ENCODE measurements at regions not wholly inside any gene's neighbourhood (a gene's known extent, or its start where the extent isn't known, plus 50 kb on each side); places are given as distances from the start of the nearest gene placed in this dataset.

DNA sequence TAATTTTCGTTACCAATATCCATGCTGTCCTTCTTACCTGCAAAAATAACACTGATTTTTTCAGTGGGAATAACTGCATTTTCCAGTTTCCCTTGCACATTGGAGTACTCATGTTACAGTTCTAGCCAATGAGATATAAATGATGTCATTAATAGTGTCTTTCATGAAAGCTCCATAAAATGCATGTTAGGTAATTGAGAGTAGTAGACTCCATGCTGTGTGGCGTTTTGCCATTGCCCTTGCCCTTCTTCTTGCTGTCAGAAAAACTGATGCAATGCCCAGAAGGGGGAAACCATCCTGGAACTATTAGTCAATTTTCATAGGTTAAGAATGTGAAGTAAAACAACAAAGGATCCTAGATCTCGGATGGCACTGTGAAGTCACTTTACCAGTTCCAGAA lies 1765.3 kb downstream of the EFNA5 start:
- TF ChIP-seq ZNF8 (CRISPR knock-in tag; IDR thresholded peaks at IDR 0.05) (no peak), ESRRG (CRISPR knock-in tag; IDR thresholded peaks at IDR 0.05) (no peak), CSDC2 (CRISPR knock-in tag; IDR thresholded peaks at IDR 0.05) (no peak), ZNF70 (CRISPR knock-in tag; IDR thresholded peaks at IDR 0.05) (no peak), ISL1 (CRISPR knock-in tag; IDR thresholded peaks at IDR 0.05) (no peak), CSRNP3 (CRISPR knock-in tag; IDR thresholded peaks at IDR 0.05) (no peak), PATZ1 (CRISPR knock-in tag; IDR thresholded peaks at IDR 0.05; ENCODE audit: borderline replicate concordance) (no peak), BACH2 (CRISPR knock-in tag; IDR thresholded peaks at IDR 0.05; ENCODE audit: borderline replicate concordance) (no peak), RARB (CRISPR knock-in tag; IDR thresholded peaks at IDR 0.05) (no peak), ZNF565 (CRISPR knock-in tag; conservative IDR thresholded peaks at IDR 0.05; ENCODE audit: low read depth) (no peak), TOX (CRISPR knock-in tag; IDR thresholded peaks at IDR 0.05; ENCODE audit: borderline replicate concordance) (no peak), GLIS3 (CRISPR knock-in tag; IDR thresholded peaks at IDR 0.05) (no peak)
